Dermis microvascular lymphatic vessel endothelial cell (primary cell): ENCODE measurements at regions not wholly inside any gene's neighbourhood (a gene's known extent, or its start where the extent isn't known, plus 50 kb on each side); places are given as distances from the start of the nearest gene placed in this dataset.
"Not testable (repeated sequence)": the region's sequence is repeated elsewhere in the genome, so short reads cannot be mapped to it uniquely, and the experiment has no call there.

Source experiments
- DNase-seq, 2 donors: peaks; one replicate each; pipeline versions ENCODE4 v3.0.0 to v3.0.0-alpha.2; 2010; ENCODE audit warnings: low read depth in 2 of 2

- DNase-seq = no peak
Observed at GRCh38 chr17:54353789-54354525, 531.2 kb downstream of the KIF2B start.

GRCh38 chr17:54361073-54361472, 538.3 kb downstream of the KIF2B start:
- DNase-seq = not testable (repeated sequence)

GRCh38 chr17:54368906-54369305, 531.7 kb upstream of the TOM1L1 start:
- DNase-seq = no peak

GRCh38 chr17:54372069-54372749, 528.4 kb upstream of the TOM1L1 start:
- no peak for DNase-seq

- DNase-seq = no peak
Observed at GRCh38 chr17:54373970-54374369, 526.7 kb upstream of the TOM1L1 start.

- DNase-seq = not testable (repeated sequence)
Observed at GRCh38 chr17:54376409-54376808, 524.2 kb upstream of the TOM1L1 start.

- DNase-seq = no peak
Observed at GRCh38 chr17:54381482-54381881, 519.2 kb upstream of the TOM1L1 start.

- DNase-seq = no peak
Observed at GRCh38 chr17:54404259-54404658, 496.4 kb upstream of the TOM1L1 start.

GRCh38 chr17:54405826-54406225, 494.8 kb upstream of the TOM1L1 start:
- DNase-seq = no peak

- DNase-seq = no peak
Observed at GRCh38 chr17:54408731-54409130, 491.9 kb upstream of the TOM1L1 start.

- DNase-seq = no peak
Observed at GRCh38 chr17:54418467-54418866, 482.2 kb upstream of the TOM1L1 start.

GRCh38 chr17:54425671-54426070, 475.0 kb upstream of the TOM1L1 start:
- DNase-seq = no peak

GRCh38 chr17:54426296-54426886, 474.3 kb upstream of the TOM1L1 start:
- DNase-seq = no peak

- no peak for DNase-seq
Observed at GRCh38 chr17:54435966-54436365, 464.7 kb upstream of the TOM1L1 start.

GRCh38 chr17:54439816-54440215, 460.8 kb upstream of the TOM1L1 start:
- DNase-seq = no peak

- no peak for DNase-seq
Observed at GRCh38 chr17:54451051-54451450, 449.6 kb upstream of the TOM1L1 start.

GRCh38 chr17:54452666-54453348, 447.8 kb upstream of the TOM1L1 start:
- no peak for DNase-seq

- DNase-seq = no peak
Observed at GRCh38 chr17:54455251-54455868, 445.3 kb upstream of the TOM1L1 start.

- DNase-seq = not testable (repeated sequence)
Observed at GRCh38 chr17:54465443-54465842, 435.2 kb upstream of the TOM1L1 start.

- DNase-seq = no peak
Observed at GRCh38 chr17:54466875-54467274, 433.8 kb upstream of the TOM1L1 start.

- DNase-seq = no peak
Observed at GRCh38 chr17:54482843-54483242, 417.8 kb upstream of the TOM1L1 start.

- no peak for DNase-seq
Observed at GRCh38 chr17:54493691-54494090, 407.0 kb upstream of the TOM1L1 start.
